H9 (cell line): ENCODE measurements at regions not wholly inside any gene's neighbourhood (a gene's known extent, or its start where the extent isn't known, plus 50 kb on each side); places are given as distances from the start of the nearest gene placed in this dataset.

Source experiments
- DNase-seq: peaks from one replicate; pipeline ENCODE4 v3.0.0-alpha.2; 2017
- H2AFZ ChIP-seq: one replicate; pipeline ENCODE4 v1.6.1; 2013; ENCODE audit warnings: mild to moderate bottlenecking, low read length, control low read depth, moderate library complexity
- H2AK5ac ChIP-seq: 2 replicates; pipeline ENCODE4 v1.6.1; 2013; ENCODE audit warnings: low read length, control low read depth, mixed read lengths; ENCODE audit not compliant: insufficient read length
- H2BK120ac ChIP-seq: one replicate; pipeline ENCODE4 v1.6.1; 2013; ENCODE audit warnings: low read depth, mild to moderate bottlenecking, low read length, control low read depth, inconsistent platforms; ENCODE audit not compliant: poor library complexity, severe bottlenecking
- H2BK12ac ChIP-seq: 2 replicates; pipeline ENCODE4 v1.6.1; 2013; ENCODE audit warnings: low read length, control low read depth, mixed read lengths, low read depth; ENCODE audit not compliant: insufficient read length
- H2BK15ac ChIP-seq: 2 replicates; pipeline ENCODE4 v1.6.1; 2013; ENCODE audit warnings: low read depth, low read length, control low read depth
- H2BK20ac ChIP-seq: one replicate; pipeline ENCODE4 v1.6.1; 2013; ENCODE audit warnings: low read depth, mild to moderate bottlenecking, low read length, control low read depth, inconsistent platforms; ENCODE audit not compliant: poor library complexity, severe bottlenecking
- H2BK5ac ChIP-seq: 2 replicates; pipeline ENCODE4 v1.6.1; 2013; ENCODE audit warnings: low read length, control low read depth, mixed read lengths; ENCODE audit not compliant: insufficient read length
- H3K14ac ChIP-seq: 2 replicates; pipeline ENCODE4 v1.6.1; 2013; ENCODE audit warnings: low read length, control low read depth; ENCODE audit not compliant: insufficient read depth
- H3K18ac ChIP-seq: 2 replicates; pipeline ENCODE4 v1.6.1; 2013; ENCODE audit warnings: low read depth, mild to moderate bottlenecking, mixed read lengths, low read length, control low read depth; ENCODE audit not compliant: insufficient read length
- H3K23ac ChIP-seq: 2 replicates; pipeline ENCODE4 v1.6.1; 2013; ENCODE audit warnings: low read length, control low read depth, mixed read lengths, low read depth; ENCODE audit not compliant: insufficient read length
- H3K23me2 ChIP-seq: 2 replicates; pipeline ENCODE4 v1.6.1; 2013; ENCODE audit warnings: low read depth, mild to moderate bottlenecking, mixed read lengths, low read length, control low read depth; ENCODE audit not compliant: insufficient read length, poor library complexity, severe bottlenecking
- H3K27ac ChIP-seq: 2 replicates; pipeline ENCODE4 v1.5.1; 2013; ENCODE audit warnings: low read length, control low read depth, mixed read lengths, low read depth; ENCODE audit not compliant: insufficient read length
- H3K27me3 ChIP-seq: 2 replicates; pipeline ENCODE4 v1.6.1; 2013; ENCODE audit warnings: low read length, control low read depth, inconsistent platforms; ENCODE audit not compliant: insufficient read depth
- H3K4ac ChIP-seq: 2 replicates; pipeline ENCODE4 v1.6.1; 2013; ENCODE audit warnings: low read depth, mild to moderate bottlenecking, control low read depth, inconsistent platforms, low read length, moderate library complexity
- H3K4me1 ChIP-seq: 2 replicates; pipeline ENCODE4 v1.6.1; 2013; ENCODE audit warnings: low read length, control low read depth, inconsistent platforms; ENCODE audit not compliant: insufficient read depth
- H3K4me2 ChIP-seq: 2 replicates; pipeline ENCODE4 v1.6.1; 2013; ENCODE audit warnings: low read length, control low read depth, mixed read lengths; ENCODE audit not compliant: insufficient read length, insufficient read depth
- H3K56ac ChIP-seq: 2 replicates; pipeline ENCODE4 v1.6.1; 2013; ENCODE audit warnings: low read depth, mild to moderate bottlenecking, mixed read lengths, low read length, control low read depth; ENCODE audit not compliant: insufficient read length
- H3K79me1 ChIP-seq: 2 replicates; pipeline ENCODE4 v1.6.1; 2013; ENCODE audit warnings: low read depth, mild to moderate bottlenecking, moderate library complexity, low read length, control low read depth, inconsistent platforms; ENCODE audit not compliant: insufficient read depth, poor library complexity, severe bottlenecking
- H3K79me2 ChIP-seq: 2 replicates; pipeline ENCODE4 v1.6.1; 2013; ENCODE audit warnings: low read length, control low read depth, inconsistent platforms; ENCODE audit not compliant: insufficient read depth
- H3K9ac ChIP-seq: 2 replicates; pipeline ENCODE4 v1.6.1; 2013; ENCODE audit warnings: low read length, control low read depth, mixed read lengths; ENCODE audit not compliant: insufficient read length; ENCODE audit errors: extremely low read depth
- H3K9me3 ChIP-seq: one replicate; pipeline ENCODE4 v1.6.1; 2013; ENCODE audit warnings: low read depth, low read length, inconsistent platforms; ENCODE audit not compliant: control insufficient read depth
- H3T11ph ChIP-seq: one replicate; pipeline ENCODE4 v1.6.1; 2013; ENCODE audit warnings: mild to moderate bottlenecking, low read length, control low read depth, inconsistent platforms
- H4K20me1 ChIP-seq: one replicate; pipeline ENCODE4 v1.6.1; 2013; ENCODE audit not compliant: control insufficient read depth, insufficient read length, insufficient read depth
- H4K5ac ChIP-seq: 2 replicates; pipeline ENCODE4 v1.6.1; 2013; ENCODE audit warnings: low read depth, mild to moderate bottlenecking, mixed read lengths, low read length, control low read depth; ENCODE audit not compliant: insufficient read length
- H4K8ac ChIP-seq: replicated peaks from 2 replicates; pipeline ENCODE4 v1.6.1; 2013; ENCODE audit warnings: low read length, control low read depth, mixed read lengths, low read depth; ENCODE audit not compliant: insufficient read length
- H4K91ac ChIP-seq: 2 replicates; pipeline ENCODE4 v1.6.1; 2013; ENCODE audit warnings: low read depth, mild to moderate bottlenecking, moderate library complexity, mixed read lengths, low read length, control low read depth; ENCODE audit not compliant: insufficient read length
- H3K27ac Mint-ChIP-seq, 3 experiments: 2 replicates in 2 of 3; 3 replicates in 1 of 3; pipeline ENCODE4 v1.8.0; 2020 to 2021; ENCODE audit warnings: mixed read lengths in 3 of 3, mild to moderate bottlenecking in 1 of 3, moderate library complexity in 1 of 3
- H3K27me3 Mint-ChIP-seq: 2 replicates; pipeline ENCODE4 v1.8.0; 2021; ENCODE audit warnings: low read depth, mild to moderate bottlenecking, moderate library complexity, mixed read lengths
- H3K36me3 Mint-ChIP-seq, 3 experiments: 2 replicates in 2 of 3; 3 replicates in 1 of 3; pipeline ENCODE4 v1.8.0; 2020 to 2021; ENCODE audit warnings: low read depth in 3 of 3, mixed read lengths in 3 of 3; ENCODE audit not compliant: insufficient read depth in 1 of 3
- H3K4me1 Mint-ChIP-seq, 2 experiments: 2 replicates each; pipeline ENCODE4 v1.8.0; 2020; ENCODE audit warnings: mixed read lengths in 2 of 2
- H3K4me3 Mint-ChIP-seq, 2 experiments: 2 replicates in 1 of 2; 3 replicates in 1 of 2; pipeline ENCODE4 v1.8.0; 2020 to 2021; ENCODE audit warnings: mild to moderate bottlenecking in 2 of 2, mixed read lengths in 2 of 2, moderate library complexity in 1 of 2
- H3K9me3 Mint-ChIP-seq, 2 experiments: 2 replicates in 1 of 2; 3 replicates in 1 of 2; pipeline ENCODE4 v1.8.0; 2020; ENCODE audit warnings: mild to moderate bottlenecking in 2 of 2, mixed read lengths in 2 of 2, moderate library complexity in 1 of 2
- WGBS: extraction: QIAGEN DNeasy Blood & Tissue Kit; methylation state at CpG from one replicate; pipeline ENCODE4 v1.1.7; 2013; ENCODE audit warnings: missing lambda C conversion rate, low lambda C conversion rate, mixed read lengths; ENCODE audit not compliant: insufficient read length; ENCODE audit errors: extremely low coverage; 5-methylcytosine and 5-hydroxymethylcytosine counted together
- TF ChIP-seq, protein P1 (sequence below): fragments of 200-600 bp; sonication (generic); conservative IDR thresholded peaks from 3 replicates; pipeline ENCODE4 v1.8.0; 2021; ENCODE audit warnings: antibody characterized with exemption, mild to moderate bottlenecking

DNA sequence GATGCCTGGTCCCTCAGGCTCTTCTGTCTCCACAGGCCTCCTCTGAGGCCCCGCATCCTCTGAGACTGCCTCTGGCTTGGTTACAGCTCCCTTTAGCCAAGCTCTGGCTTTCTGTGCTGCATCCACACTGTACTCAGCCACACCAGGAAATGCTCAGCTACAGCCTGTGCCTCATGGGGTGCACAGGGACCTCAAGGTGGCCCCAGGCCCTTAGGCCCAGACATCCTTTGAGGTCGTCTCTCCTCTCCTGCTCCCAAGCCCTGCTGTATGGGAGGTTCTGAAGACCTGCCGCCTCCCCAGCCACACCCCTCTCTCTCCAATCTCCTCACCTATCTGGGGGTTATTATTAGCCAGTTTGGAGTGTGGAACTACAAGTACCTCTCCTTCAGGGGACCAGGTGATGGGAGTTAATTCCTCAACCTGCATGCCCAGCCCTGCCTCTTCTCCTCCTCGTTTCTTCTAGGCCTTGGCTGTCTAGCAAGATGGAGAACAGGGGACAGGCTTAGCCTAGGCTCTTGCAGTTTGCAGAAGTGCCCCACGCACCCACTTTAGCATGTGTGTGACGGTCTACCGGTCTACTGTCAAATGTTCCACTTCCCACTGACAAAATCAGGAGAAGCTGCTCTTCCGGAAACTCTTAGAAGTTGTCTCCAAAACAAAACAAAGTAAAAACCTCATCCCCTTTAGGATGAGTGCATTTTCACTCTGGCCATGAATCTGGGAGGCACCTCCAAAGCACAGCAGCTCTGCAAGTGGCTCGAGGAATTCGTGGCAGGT lies 64.0 kb upstream of the WAC start:
- Mint-ChIP-seq H3K9me3 (no peaks in the 10 kb centered on the region), H3K4me3 (no peak overlapping the region), H3K36me3 (peaks cover 0 to 6% (median 2%) of the 10 kb centered on the region in 3 experiments; a peak in 3 of 7 replicates), H3K4me1 (peaks cover 25 to 27% of the 10 kb centered on the region in 2 experiments), H3K27ac (peak overlapping the region in 1 of 3 experiments; percentile 71; a peak in 1 of 7 replicates), H3K27me3 (no peaks in the 10 kb centered on the region)
- no peak overlapping the region for H2BK120ac ChIP-seq
- TF ChIP-seq, protein P1, sequence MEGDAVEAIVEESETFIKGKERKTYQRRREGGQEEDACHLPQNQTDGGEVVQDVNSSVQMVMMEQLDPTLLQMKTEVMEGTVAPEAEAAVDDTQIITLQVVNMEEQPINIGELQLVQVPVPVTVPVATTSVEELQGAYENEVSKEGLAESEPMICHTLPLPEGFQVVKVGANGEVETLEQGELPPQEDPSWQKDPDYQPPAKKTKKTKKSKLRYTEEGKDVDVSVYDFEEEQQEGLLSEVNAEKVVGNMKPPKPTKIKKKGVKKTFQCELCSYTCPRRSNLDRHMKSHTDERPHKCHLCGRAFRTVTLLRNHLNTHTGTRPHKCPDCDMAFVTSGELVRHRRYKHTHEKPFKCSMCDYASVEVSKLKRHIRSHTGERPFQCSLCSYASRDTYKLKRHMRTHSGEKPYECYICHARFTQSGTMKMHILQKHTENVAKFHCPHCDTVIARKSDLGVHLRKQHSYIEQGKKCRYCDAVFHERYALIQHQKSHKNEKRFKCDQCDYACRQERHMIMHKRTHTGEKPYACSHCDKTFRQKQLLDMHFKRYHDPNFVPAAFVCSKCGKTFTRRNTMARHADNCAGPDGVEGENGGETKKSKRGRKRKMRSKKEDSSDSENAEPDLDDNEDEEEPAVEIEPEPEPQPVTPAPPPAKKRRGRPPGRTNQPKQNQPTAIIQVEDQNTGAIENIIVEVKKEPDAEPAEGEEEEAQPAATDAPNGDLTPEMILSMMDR: no peak
- H2AFZ ChIP-seq: no peak overlapping the region
- H3K23ac ChIP-seq: no peak overlapping the region
- H2BK5ac ChIP-seq: no peak overlapping the region
- H4K91ac ChIP-seq: no peak overlapping the region
- H3K27me3 ChIP-seq: no peaks in the 10 kb centered on the region
- no peak overlapping the region for H2BK20ac ChIP-seq
- no peak overlapping the region for H3K56ac ChIP-seq
- no peak overlapping the region for H4K8ac ChIP-seq
- H3K14ac ChIP-seq: no peak overlapping the region
- no peaks in the 10 kb centered on the region for H4K20me1 ChIP-seq
- no peaks in the 10 kb centered on the region for H3K79me1 ChIP-seq
- H2BK12ac ChIP-seq: no peak overlapping the region
- DNase-seq: no peak
- no peak overlapping the region for H3K9ac ChIP-seq
- no peak overlapping the region for H3T11ph ChIP-seq
- H4K5ac ChIP-seq: no peak overlapping the region
- H3K79me2 ChIP-seq: no peaks in the 10 kb centered on the region
- no CpG with 5 or more reads among the region's 10 CpGs for WGBS
- no peak overlapping the region for H3K27ac ChIP-seq
- no peak overlapping the region for H2AK5ac ChIP-seq
- peaks cover 2% of the 10 kb centered on the region; the same call in 1 of the 2 replicates for H3K4me1 ChIP-seq
- no peak overlapping the region for H3K4ac ChIP-seq
- H3K9me3 ChIP-seq: no peaks in the 10 kb centered on the region
- no peak overlapping the region for H3K18ac ChIP-seq
- H3K23me2 ChIP-seq: no peaks in the 10 kb centered on the region
- no peak overlapping the region for H2BK15ac ChIP-seq
- H3K4me2 ChIP-seq: no peak overlapping the region
